Upper lobe of left lung (tissue), 6 donors: ENCODE measurements at regions not wholly inside any gene's neighbourhood (a gene's known extent, or its start where the extent isn't known, plus 50 kb on each side); places are given as distances from the start of the nearest gene placed in this dataset.
A peak's percentile ranks its signal among the peaks of the same experiment; 100 is the strongest.

Source experiments
- ATAC-seq, 2 donors: fragments of 200-7000 bp; cut with Tn5 transposase; one replicate each; pipeline ENCODE4 v1.9.1; 2022; ENCODE audit warnings: mild to moderate bottlenecking in 2 of 2, moderate library complexity in 2 of 2; ENCODE audit not compliant: low FRiP score in 2 of 2
- DNase-seq, 2 donors: peaks; one replicate each; pipeline ENCODE4 v3.0.0-alpha.2; 2019 to 2020
- H3K27ac ChIP-seq, 4 donors: fragments of 200-600 bp; sonication (generic); one replicate each; pipeline ENCODE4 v1.5.1; 2016 to 2019
- H3K27me3 ChIP-seq, 4 donors: fragments of 200-600 bp; sonication (generic); one replicate each; pipeline ENCODE4 v1.5.1; 2017 to 2019
- H3K36me3 ChIP-seq, 4 donors: fragments of 200-600 bp; sonication (generic); one replicate each; pipeline ENCODE4 v1.5.1; 2016 to 2019
- H3K4me1 ChIP-seq, 4 donors: fragments of 200-600 bp; sonication (generic); one replicate each; pipeline ENCODE4 v1.5.1; 2018 to 2019
- H3K4me3 ChIP-seq, 4 donors: fragments of 200-600 bp; sonication (generic); one replicate each; pipeline ENCODE4 v1.5.1; 2017 to 2019; ENCODE audit warnings: mild to moderate bottlenecking in 2 of 4, moderate library complexity in 1 of 4
- H3K9me3 ChIP-seq, 4 donors: fragments of 200-600 bp; sonication (generic); one replicate each; pipeline ENCODE4 v1.5.1; 2018 to 2019
- EP300 ChIP-seq, 4 donors: sonication (generic); formaldehyde crosslinking; IDR thresholded peaks; one replicate each; pipeline ENCODE4 v1.5.1; 2017; ENCODE audit warnings: antibody characterized with exemption in 4 of 4, control low read depth in 2 of 4
- POLR2A ChIP-seq, 4 donors: fragments of 450-650 bp; IDR thresholded peaks; one replicate each; pipeline ENCODE4 v1.5.1; 2016 to 2017; ENCODE audit warnings: antibody characterized with exemption in 4 of 4, mild to moderate bottlenecking in 2 of 4
- POLR2AphosphoS5 ChIP-seq, 2 donors: sonication (generic); formaldehyde crosslinking; IDR thresholded peaks; one replicate each; pipeline ENCODE4 v1.5.1; 2017; ENCODE audit warnings: antibody characterized with exemption in 2 of 2
- WGBS, 2 donors: methylation state at CpG; one replicate each; pipeline ENCODE4 v1.1.5; 2017 to 2018; 5-methylcytosine and 5-hydroxymethylcytosine counted together
- TF ChIP-seq, protein P1 (sequence below), 6 experiments: fragments of 450-650 bp in 4 of 6; fragments of 200-600 bp in 2 of 6; sonication (generic) in 2 of 6; IDR thresholded peaks; one replicate each; pipeline ENCODE4 v1.5.1; 2016 to 2019; ENCODE audit warnings: antibody characterized with exemption in 6 of 6
- donor health status: DM: no; HTN: no; CAD: no; lungs with moderate emphysema.
- donor health status: DM: no; HTN: yes; CAD: no; lungs with severe emphysema.

DNA sequence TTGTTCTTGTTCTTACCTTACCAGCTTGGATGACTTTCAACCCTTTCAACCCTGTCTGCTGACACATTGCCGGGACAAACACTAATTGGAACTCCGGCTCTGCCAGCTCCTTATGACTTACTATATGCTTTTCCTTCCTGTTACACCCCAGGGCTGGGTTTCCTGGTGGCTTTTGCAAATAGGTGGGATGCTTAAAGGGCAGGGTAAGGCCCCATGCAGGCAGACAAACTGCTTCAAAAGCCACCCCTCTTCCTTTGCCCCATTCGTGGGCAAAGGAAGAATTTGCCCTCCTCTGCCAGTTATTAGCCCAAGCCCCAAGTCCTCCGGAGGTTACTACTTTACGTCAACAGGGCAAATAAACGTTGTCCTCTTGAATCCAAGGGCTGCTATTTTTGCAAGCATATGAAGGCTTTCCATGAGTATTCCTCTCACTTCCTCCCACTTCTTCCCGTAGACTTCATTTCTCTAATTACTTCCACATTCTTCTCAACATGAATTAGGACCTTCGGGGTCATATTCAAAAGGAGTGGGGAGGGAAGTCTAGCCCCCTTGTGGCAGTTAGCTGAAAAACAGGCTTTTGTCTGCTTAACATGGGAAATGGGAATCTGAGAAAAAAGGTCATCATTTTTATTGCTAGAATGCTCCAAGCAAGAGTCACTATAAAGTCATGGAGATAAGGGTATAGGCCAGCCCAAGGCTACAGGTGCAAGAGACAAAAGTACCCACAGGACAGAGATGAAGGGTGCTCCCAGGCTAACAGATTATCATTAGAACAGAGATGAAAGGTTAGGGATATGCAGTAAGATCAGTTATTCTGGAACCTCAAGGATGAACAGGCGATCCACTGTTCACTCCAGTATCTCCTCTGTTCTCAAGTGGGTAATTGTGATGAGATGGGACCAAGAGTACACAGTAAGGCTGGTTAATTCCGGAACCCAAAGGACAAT, 56.3 kb upstream of the FSTL1 start:
- DNase-seq: no peak
- peak in 1 of 2 donors; percentile 90 for ATAC-seq
- peak overlapping the region in 1 of 4 donors; percentile 13 for H3K4me3 ChIP-seq
- peaks cover 10 to 13% (median 10%) of the 10 kb centered on the region in 4 donors for H3K4me1 ChIP-seq
- 37 to 41% methylated on average over 10 of the region's 10 CpGs for WGBS, 2 donors
- no peaks in the 10 kb centered on the region for H3K9me3 ChIP-seq
- TF ChIP-seq, protein P1, sequence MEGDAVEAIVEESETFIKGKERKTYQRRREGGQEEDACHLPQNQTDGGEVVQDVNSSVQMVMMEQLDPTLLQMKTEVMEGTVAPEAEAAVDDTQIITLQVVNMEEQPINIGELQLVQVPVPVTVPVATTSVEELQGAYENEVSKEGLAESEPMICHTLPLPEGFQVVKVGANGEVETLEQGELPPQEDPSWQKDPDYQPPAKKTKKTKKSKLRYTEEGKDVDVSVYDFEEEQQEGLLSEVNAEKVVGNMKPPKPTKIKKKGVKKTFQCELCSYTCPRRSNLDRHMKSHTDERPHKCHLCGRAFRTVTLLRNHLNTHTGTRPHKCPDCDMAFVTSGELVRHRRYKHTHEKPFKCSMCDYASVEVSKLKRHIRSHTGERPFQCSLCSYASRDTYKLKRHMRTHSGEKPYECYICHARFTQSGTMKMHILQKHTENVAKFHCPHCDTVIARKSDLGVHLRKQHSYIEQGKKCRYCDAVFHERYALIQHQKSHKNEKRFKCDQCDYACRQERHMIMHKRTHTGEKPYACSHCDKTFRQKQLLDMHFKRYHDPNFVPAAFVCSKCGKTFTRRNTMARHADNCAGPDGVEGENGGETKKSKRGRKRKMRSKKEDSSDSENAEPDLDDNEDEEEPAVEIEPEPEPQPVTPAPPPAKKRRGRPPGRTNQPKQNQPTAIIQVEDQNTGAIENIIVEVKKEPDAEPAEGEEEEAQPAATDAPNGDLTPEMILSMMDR (IDR thresholded peaks at IDR 0.05): peak; percentile 51 to 68 (median 57)
- TF ChIP-seq POLR2AphosphoS5 (IDR thresholded peaks at IDR 0.05): no peak
- no peaks in the 10 kb centered on the region for H3K27me3 ChIP-seq
- peak overlapping the region in 1 of 4 donors; percentile 28 for H3K27ac ChIP-seq
- no peaks in the 10 kb centered on the region for H3K36me3 ChIP-seq

DNA sequence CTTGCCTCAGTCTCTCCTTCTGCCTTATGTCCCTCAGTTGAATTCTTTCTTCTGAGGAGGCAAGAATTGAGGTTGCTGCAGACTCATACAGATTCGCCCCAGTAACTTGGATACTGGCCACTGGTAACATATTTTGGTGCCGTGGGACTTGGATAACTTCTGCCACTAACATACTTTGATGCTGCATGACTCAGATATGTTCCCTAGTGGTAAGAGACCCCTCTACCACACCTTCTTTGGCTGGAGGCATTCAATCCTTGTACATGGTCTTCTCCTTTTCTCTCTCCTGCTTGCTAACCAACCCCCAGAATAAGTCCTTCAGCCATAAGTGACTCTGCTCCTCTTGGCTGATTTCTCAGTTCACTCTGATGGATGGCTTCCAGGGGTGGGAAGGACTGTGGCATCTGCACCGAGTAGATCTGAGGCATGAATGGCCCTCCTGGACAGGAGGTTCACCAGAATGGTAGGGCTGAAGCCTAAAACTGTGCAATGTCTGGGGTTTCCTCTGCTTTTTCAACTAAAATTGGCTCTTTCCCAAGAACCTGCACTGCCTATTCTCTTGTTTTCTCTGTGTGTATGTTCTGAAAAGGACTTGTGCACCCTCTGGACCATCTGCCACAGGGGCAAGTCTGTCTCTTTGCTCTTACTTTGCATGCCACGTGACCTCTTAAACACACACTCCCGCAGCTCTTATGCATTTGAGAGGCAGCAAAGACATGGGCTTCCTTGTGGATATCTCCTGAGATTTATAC, 55.5 kb upstream of the FSTL1 start:
- DNase-seq: peak in 1 of 2 donors; percentile 46
- peaks cover 10 to 13% (median 10%) of the 10 kb centered on the region in 4 donors for H3K4me1 ChIP-seq
- H3K4me3 ChIP-seq: no peak overlapping the region
- TF ChIP-seq EP300 (IDR thresholded peaks at IDR 0.05): no peak
- peak; percentile 27 to 39 for ATAC-seq
- H3K36me3 ChIP-seq: no peaks in the 10 kb centered on the region
- peak overlapping the region in 1 of 4 donors; percentile 28 for H3K27ac ChIP-seq
- H3K9me3 ChIP-seq: no peaks in the 10 kb centered on the region
- WGBS, 2 donors: 52 to 58% methylated on average over 5 of the region's 5 CpGs
- no peaks in the 10 kb centered on the region for H3K27me3 ChIP-seq

DNA sequence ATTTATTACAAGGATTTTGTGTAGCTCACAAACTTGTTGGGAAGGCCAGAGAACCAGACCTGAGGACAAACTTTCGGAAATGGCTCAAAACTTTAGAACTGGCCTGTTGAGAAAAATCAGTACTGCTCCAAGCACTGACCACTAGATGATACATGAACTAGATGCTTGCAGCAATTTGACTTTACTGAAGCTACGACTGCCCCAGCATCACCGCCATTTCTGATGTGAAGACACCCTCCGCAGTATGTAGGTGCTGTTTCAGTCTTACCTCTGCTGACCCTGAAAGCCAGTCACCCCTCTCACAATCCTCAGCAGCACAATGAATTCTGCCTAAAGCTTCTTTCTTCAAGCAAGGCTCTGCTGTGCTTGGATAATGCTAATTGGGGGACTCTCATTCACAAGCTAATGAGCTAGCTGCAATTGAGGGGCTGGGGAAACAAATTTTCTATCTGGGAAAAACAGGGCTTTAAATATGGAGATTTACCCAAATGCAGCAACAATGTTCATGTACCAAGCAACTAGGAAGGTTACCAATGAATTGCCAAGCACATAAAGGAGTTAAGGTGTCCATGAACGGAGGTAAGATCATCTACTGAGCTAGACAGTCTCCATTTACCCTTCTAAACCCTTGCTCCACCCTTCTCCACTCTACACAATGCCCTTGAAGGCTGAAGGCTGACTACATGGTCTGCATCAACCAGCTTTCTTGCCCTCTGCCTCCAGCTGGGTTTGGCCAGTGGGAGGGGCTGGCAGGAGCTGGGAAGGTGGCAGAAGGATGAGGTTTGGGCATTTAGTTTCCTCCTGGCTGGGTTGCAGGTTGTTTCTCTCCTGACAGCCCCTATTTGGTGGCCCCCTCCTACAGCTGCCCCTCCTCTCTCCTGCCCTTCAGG, 53.2 kb upstream of the FSTL1 start:
- Histone ChIP-seq H3K27me3 (no peaks in the 10 kb centered on the region), H3K27ac (no peak overlapping the region), H3K36me3 (no peaks in the 10 kb centered on the region), H3K9me3 (no peaks in the 10 kb centered on the region), H3K4me1 (peaks cover 10 to 13% (median 10%) of the 10 kb centered on the region in 4 donors), H3K4me3 (no peak overlapping the region)
- 95 to 96% methylated on average over 5 of the region's 5 CpGs for WGBS, 2 donors
- TF ChIP-seq, protein P1 (IDR thresholded peaks at IDR 0.05): no peak
- TF ChIP-seq POLR2A (IDR thresholded peaks at IDR 0.05) (no peak), EP300 (IDR thresholded peaks at IDR 0.05) (no peak), POLR2AphosphoS5 (IDR thresholded peaks at IDR 0.05) (no peak)
- no peak for DNase-seq
- peak in 1 of 2 donors; percentile 58 for ATAC-seq

DNA sequence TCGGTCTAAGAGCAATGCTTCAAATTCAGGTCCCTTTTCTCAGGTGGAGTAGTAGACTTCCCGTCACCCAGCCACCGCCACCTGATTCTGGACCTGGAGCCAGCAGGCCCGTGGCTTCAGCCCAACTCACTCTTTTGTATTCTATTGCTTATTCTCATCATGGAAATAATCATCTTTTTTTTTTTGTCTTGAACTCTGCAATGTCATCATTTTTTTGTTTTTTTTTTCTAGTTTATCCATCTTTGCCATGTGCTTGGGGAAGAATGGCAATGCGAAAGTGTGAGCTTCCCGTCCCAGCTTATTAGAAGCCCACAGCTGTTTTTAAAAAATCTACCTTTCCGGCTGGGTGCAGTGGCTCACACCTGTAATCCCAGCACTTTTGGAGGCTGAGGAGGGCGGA, 51.3 kb upstream of the FSTL1 start:
- Histone ChIP-seq H3K4me3 (no peak overlapping the region), H3K27me3 (no peaks in the 10 kb centered on the region), H3K36me3 (no peaks in the 10 kb centered on the region), H3K27ac (no peak overlapping the region), H3K9me3 (no peaks in the 10 kb centered on the region), H3K4me1 (peaks cover 5 to 19% (median 12%) of the 10 kb centered on the region in 4 donors)
- no peak for ATAC-seq
- no peak for TF ChIP-seq EP300 (IDR thresholded peaks at IDR 0.05)
- TF ChIP-seq, protein P1 (IDR thresholded peaks at IDR 0.05): no peak
- WGBS, 2 donors: 93 to 95% methylated on average over 8 of the region's 8 CpGs
- DNase-seq: no peak
